ENCODE measurements at regions not wholly inside any gene's neighbourhood (a gene's known extent, or its start where the extent isn't known, plus 50 kb on each side); places are given as distances from the start of the nearest gene placed in this dataset.

DNA sequence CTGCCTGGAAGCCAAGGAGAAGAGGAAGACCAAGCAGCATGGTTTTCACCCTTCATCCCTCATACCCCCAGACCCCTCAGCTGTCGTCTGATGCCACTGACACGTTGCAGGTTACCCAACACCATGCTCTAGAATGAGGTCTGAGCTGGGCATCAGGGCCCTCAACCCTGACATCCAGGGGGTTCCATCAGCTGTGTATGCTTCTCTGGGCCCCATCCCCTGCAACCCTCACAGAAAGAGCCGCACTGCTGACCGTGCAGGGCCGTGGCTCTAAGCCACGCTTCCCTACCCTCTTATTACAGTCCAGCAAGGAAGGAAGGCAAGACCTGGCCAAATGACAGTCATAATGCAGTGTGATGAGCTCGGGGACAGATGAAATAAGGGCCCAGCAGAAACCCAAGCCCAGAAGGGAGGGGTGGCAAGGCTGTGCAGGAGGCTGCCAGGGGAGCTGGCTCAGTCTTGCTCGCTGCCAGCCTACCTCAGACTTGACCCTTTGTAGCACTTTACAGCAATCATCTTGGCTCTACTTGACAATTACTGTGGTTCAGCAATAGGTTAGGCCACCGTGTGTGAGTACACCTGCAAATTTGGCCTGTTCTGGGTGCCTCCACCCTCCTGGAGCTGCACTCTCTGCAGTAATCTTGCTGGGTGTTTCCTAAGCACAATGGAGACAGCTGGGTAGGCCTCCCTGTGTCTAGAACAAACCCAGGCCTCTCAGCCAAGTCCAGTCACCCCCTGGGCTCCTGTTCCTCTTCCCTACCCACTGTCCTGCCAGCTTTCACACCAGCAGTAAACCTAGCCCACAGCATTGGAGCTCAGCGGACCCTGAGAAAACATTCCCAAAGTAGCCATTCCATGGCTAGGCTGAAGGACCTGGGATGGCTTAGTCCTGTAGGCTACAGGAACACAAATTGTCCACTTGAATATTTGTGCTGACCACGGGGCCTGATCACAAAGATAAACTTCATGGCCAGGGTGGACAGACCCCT lies 115.3 kb upstream of the NEO1 start:
- H3K4me3 Mint-ChIP-seq (ENCODE audit: unreplicated experiment), result no peak overlapping the region
- no peaks in the 10 kb centered on the region for H3K9me3 Mint-ChIP-seq (ENCODE audit: unreplicated experiment)
- no peak overlapping the region for H3K4me2 ChIP-seq (ENCODE audit: low read length)
- DNase-seq (ENCODE audit: low read depth), result no peak
- H3K36me3 ChIP-seq (ENCODE audit: insufficient read depth, low read length), result no peaks in the 10 kb centered on the region
- no peaks in the 10 kb centered on the region for H3K79me2 ChIP-seq (ENCODE audit: insufficient read depth, low read length)
- no peak for TF ChIP-seq EZH2 (IDR thresholded peaks at IDR 0.05; ENCODE audit: insufficient read depth, low read length)
- TF ChIP-seq, protein P1, sequence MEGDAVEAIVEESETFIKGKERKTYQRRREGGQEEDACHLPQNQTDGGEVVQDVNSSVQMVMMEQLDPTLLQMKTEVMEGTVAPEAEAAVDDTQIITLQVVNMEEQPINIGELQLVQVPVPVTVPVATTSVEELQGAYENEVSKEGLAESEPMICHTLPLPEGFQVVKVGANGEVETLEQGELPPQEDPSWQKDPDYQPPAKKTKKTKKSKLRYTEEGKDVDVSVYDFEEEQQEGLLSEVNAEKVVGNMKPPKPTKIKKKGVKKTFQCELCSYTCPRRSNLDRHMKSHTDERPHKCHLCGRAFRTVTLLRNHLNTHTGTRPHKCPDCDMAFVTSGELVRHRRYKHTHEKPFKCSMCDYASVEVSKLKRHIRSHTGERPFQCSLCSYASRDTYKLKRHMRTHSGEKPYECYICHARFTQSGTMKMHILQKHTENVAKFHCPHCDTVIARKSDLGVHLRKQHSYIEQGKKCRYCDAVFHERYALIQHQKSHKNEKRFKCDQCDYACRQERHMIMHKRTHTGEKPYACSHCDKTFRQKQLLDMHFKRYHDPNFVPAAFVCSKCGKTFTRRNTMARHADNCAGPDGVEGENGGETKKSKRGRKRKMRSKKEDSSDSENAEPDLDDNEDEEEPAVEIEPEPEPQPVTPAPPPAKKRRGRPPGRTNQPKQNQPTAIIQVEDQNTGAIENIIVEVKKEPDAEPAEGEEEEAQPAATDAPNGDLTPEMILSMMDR (IDR thresholded peaks at IDR 0.05; ENCODE audit: insufficient read depth, low read depth, low read length), result no peak
- H3K27me3 Mint-ChIP-seq (ENCODE audit: low read depth, unreplicated experiment), result peaks cover 17% of the 10 kb centered on the region
- no peaks in the 10 kb centered on the region for H4K20me1 ChIP-seq (ENCODE audit: insufficient read depth, low read length)
- no peaks in the 10 kb centered on the region for H3K27me3 ChIP-seq (ENCODE audit: insufficient read depth, low read length)
- no peak overlapping the region for H3K27ac ChIP-seq (ENCODE audit: low read depth, low read length)
- no peak for FAIRE-seq
- no peak overlapping the region for H3K27ac Mint-ChIP-seq (ENCODE audit: unreplicated experiment)
- H3K9ac ChIP-seq (ENCODE audit: low read length), result no peak overlapping the region
- no peak overlapping the region for H2AFZ ChIP-seq (ENCODE audit: low read depth, low read length)
- H3K36me3 Mint-ChIP-seq (ENCODE audit: low read depth, unreplicated experiment), result no peaks in the 10 kb centered on the region
- H3K4me3 ChIP-seq (ENCODE audit: insufficient read depth, low read depth, low read length), result no peak overlapping the region
- H3K9me3 ChIP-seq (ENCODE audit: insufficient read depth, low read depth, low read length), result no peaks in the 10 kb centered on the region
- no peaks in the 10 kb centered on the region for H3K4me1 ChIP-seq (ENCODE audit: insufficient read depth, low read length)
- no peaks in the 10 kb centered on the region for H3K4me1 Mint-ChIP-seq (ENCODE audit: low read depth, unreplicated experiment)

DNA sequence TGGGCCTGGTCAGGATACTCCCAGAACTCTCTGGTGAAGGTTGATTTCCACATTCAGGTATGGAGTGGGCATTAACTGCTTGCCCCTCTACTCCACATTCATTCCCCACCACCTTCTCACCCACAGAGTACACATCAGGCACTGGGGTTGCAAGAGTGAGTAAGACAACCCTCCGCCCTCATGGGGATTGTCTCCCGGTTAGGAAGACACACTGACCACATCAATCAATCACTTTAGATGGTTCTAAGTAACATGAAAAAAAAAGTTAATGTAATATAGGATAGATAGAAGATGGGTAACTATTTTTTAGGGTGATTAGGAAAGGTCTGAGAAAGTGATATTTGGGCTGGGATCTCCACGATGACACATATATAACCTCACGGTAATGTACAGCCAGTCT lies 116.0 kb upstream of the NEO1 start:
- peaks cover 16% of the 10 kb centered on the region for H3K27me3 Mint-ChIP-seq (ENCODE audit: low read depth, unreplicated experiment)
- no peak overlapping the region for H2AFZ ChIP-seq (ENCODE audit: low read depth, low read length)
- no peak overlapping the region for H3K9ac ChIP-seq (ENCODE audit: low read length)
- no peak overlapping the region for H3K27ac ChIP-seq (ENCODE audit: low read depth, low read length)
- H3K9me3 ChIP-seq (ENCODE audit: insufficient read depth, low read depth, low read length), result no peaks in the 10 kb centered on the region
- H3K9me3 Mint-ChIP-seq (ENCODE audit: unreplicated experiment), result no peaks in the 10 kb centered on the region
- DNase-seq (ENCODE audit: low read depth), result no peak
- H3K79me2 ChIP-seq (ENCODE audit: insufficient read depth, low read length), result no peaks in the 10 kb centered on the region
- H3K4me2 ChIP-seq (ENCODE audit: low read length), result no peak overlapping the region
- H3K36me3 Mint-ChIP-seq (ENCODE audit: low read depth, unreplicated experiment), result no peaks in the 10 kb centered on the region
- H3K27ac Mint-ChIP-seq (ENCODE audit: unreplicated experiment), result no peak overlapping the region
- no peak for TF ChIP-seq EZH2 (IDR thresholded peaks at IDR 0.05; ENCODE audit: insufficient read depth, low read length)
- TF ChIP-seq, protein P1 (IDR thresholded peaks at IDR 0.05; ENCODE audit: insufficient read depth, low read depth, low read length), result no peak
- no peaks in the 10 kb centered on the region for H3K36me3 ChIP-seq (ENCODE audit: insufficient read depth, low read length)
- FAIRE-seq, result no peak
- H3K4me1 Mint-ChIP-seq (ENCODE audit: low read depth, unreplicated experiment), result no peaks in the 10 kb centered on the region
- H3K4me3 Mint-ChIP-seq (ENCODE audit: unreplicated experiment), result no peak overlapping the region
- no peak overlapping the region for H3K4me3 ChIP-seq (ENCODE audit: insufficient read depth, low read depth, low read length)
- H4K20me1 ChIP-seq (ENCODE audit: insufficient read depth, low read length), result no peaks in the 10 kb centered on the region
- H3K27me3 ChIP-seq (ENCODE audit: insufficient read depth, low read length), result no peaks in the 10 kb centered on the region
- no peaks in the 10 kb centered on the region for H3K4me1 ChIP-seq (ENCODE audit: insufficient read depth, low read length)

DNA sequence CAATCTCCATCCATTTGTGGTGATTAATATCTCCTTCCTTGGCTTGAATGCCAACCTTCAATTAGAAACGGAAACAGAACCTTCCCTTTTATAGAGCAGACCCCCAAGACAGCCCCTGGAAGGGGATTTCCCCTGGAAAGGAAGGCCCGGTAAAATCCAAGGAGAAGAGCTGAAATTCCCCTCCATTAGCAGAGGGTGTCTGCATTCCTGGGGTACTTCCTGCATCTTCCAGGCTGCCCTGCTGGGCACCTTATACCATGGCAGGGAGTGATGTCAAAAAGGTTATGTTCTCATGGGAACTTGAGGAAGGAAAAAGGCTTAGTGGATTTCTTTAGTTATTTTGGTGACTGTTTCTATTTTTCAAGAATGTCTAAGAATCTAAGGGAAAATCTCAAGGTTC lies 116.7 kb upstream of the NEO1 start:
- H3K36me3 Mint-ChIP-seq (ENCODE audit: low read depth, unreplicated experiment), result no peaks in the 10 kb centered on the region
- no peak overlapping the region for H3K27ac Mint-ChIP-seq (ENCODE audit: unreplicated experiment)
- H3K4me3 Mint-ChIP-seq (ENCODE audit: unreplicated experiment), result no peak overlapping the region
- H3K4me1 Mint-ChIP-seq (ENCODE audit: low read depth, unreplicated experiment), result no peaks in the 10 kb centered on the region
- Histone ChIP-seq H3K9me3 (ENCODE audit: insufficient read depth, low read depth, low read length) (no peaks in the 10 kb centered on the region), H3K36me3 (ENCODE audit: insufficient read depth, low read length) (no peaks in the 10 kb centered on the region), H3K9ac (ENCODE audit: low read length) (no peak overlapping the region), H4K20me1 (ENCODE audit: insufficient read depth, low read length) (no peaks in the 10 kb centered on the region), H3K4me2 (ENCODE audit: low read length) (no peak overlapping the region), H3K27me3 (ENCODE audit: insufficient read depth, low read length) (no peaks in the 10 kb centered on the region), H3K4me1 (ENCODE audit: insufficient read depth, low read length) (no peaks in the 10 kb centered on the region), H3K79me2 (ENCODE audit: insufficient read depth, low read length) (no peaks in the 10 kb centered on the region), H2AFZ (ENCODE audit: low read depth, low read length) (no peak overlapping the region), H3K27ac (ENCODE audit: low read depth, low read length) (no peak overlapping the region), H3K4me3 (ENCODE audit: insufficient read depth, low read depth, low read length) (no peak overlapping the region)
- DNase-seq (ENCODE audit: low read depth) (no peak), FAIRE-seq (no peak)
- H3K9me3 Mint-ChIP-seq (ENCODE audit: unreplicated experiment), result no peaks in the 10 kb centered on the region
- H3K27me3 Mint-ChIP-seq (ENCODE audit: low read depth, unreplicated experiment), result peaks cover 11% of the 10 kb centered on the region
- TF ChIP-seq, protein P1 (IDR thresholded peaks at IDR 0.05; ENCODE audit: insufficient read depth, low read depth, low read length), result no peak
- TF ChIP-seq EZH2 (IDR thresholded peaks at IDR 0.05; ENCODE audit: insufficient read depth, low read length), result no peak
